Vagina (tissue), 2 donors: ENCODE measurements at regions not wholly inside any gene's neighbourhood (a gene's known extent, or its start where the extent isn't known, plus 50 kb on each side); places are given as distances from the start of the nearest gene placed in this dataset.

Experiments
- DNase-seq, 2 donors: peaks; one replicate each; pipeline ENCODE4 v3.0.0-alpha.2; 2017; ENCODE audit errors: extremely low spot score in 2 of 2
- H3K27ac ChIP-seq: fragments of 200-600 bp; sonication (generic); one replicate; pipeline ENCODE4 v1.5.1; 2019
- H3K27me3 ChIP-seq: fragments of 200-600 bp; sonication (generic); one replicate; pipeline ENCODE4 v1.5.1; 2019
- H3K36me3 ChIP-seq, 2 donors: fragments of 200-600 bp; sonication (generic); one replicate each; pipeline ENCODE4 v1.5.1; 2017 to 2019
- H3K4me1 ChIP-seq: fragments of 200-600 bp; sonication (generic); one replicate; pipeline ENCODE4 v1.5.1; 2019
- H3K4me3 ChIP-seq, 2 donors: fragments of 200-600 bp; sonication (generic); 1 replicate in 1 of 2; 2 replicates in 1 of 2; pipeline ENCODE4 v1.5.1; 2016 to 2019
- H3K9me3 ChIP-seq: fragments of 200-600 bp; sonication (generic); one replicate; pipeline ENCODE4 v1.5.1; 2019
- CTCF ChIP-seq, 3 experiments: fragments of 450-650 bp in 2 of 3; fragments of 200-600 bp in 1 of 3; sonication (generic) in 1 of 3; IDR thresholded peaks; one replicate each; pipeline ENCODE4 v1.5.1; 2017 to 2019; ENCODE audit warnings: antibody characterized with exemption in 3 of 3, mild to moderate bottlenecking in 2 of 3, moderate library complexity in 2 of 3
- POLR2A ChIP-seq, 2 donors: fragments of 450-650 bp; IDR thresholded peaks; one replicate each; pipeline ENCODE4 v1.6.1; 2017; ENCODE audit warnings: antibody characterized with exemption in 2 of 2, mild to moderate bottlenecking in 2 of 2, moderate library complexity in 2 of 2
- POLR2AphosphoS5 ChIP-seq, 2 donors: sonication (generic); formaldehyde crosslinking; IDR thresholded peaks; one replicate each; pipeline ENCODE4 v1.9.0; 2017; ENCODE audit warnings: antibody characterized with exemption in 2 of 2, mild to moderate bottlenecking in 2 of 2, low read depth in 1 of 2; ENCODE audit not compliant: insufficient read depth in 1 of 2
- intact Hi-C: fragments of 100-400 bp; cut with DNase I; formaldehyde crosslinking; loops from one replicate; pipeline ENCODE4 v1.15.1; 2023

DNA sequence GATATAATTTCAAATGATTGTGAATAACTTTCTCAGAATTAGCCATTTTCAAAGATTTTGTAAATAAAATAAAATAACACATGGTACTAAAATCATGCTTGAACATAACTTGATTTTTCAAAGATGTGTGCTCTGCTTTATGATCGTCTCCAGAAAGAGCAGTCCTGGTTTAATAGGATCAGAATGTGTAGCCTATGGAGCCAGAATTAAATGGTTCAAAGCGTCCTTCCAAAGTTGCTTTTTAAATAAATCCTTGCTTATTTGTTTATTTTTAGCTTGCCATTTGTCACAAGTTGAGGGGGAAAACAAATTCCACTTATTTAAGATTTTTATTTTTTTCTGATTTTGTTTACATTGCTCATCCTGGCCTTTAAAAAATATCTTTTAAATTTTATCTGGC lies 123.7 kb upstream of the SPRED1 start:
- Histone ChIP-seq H3K27ac (no peak overlapping the region), H3K9me3 (no peaks in the 10 kb centered on the region), H3K4me1 (peaks cover 30% of the 10 kb centered on the region), H3K4me3 (no peak overlapping the region), H3K27me3 (no peaks in the 10 kb centered on the region), H3K36me3 (no peaks in the 10 kb centered on the region)
- TF ChIP-seq POLR2A (IDR thresholded peaks at IDR 0.05): no peak
- TF ChIP-seq POLR2AphosphoS5 (IDR thresholded peaks at IDR 0.05; ENCODE audit: insufficient read depth in 1 of 2, low read depth in 1 of 2): no peak
- TF ChIP-seq CTCF (IDR thresholded peaks at IDR 0.05): no peak
- intact Hi-C loops: no loop called here
- no peak for DNase-seq

GRCh38 chr15:38129531-38130204 lies 123.0 kb upstream of the SPRED1 start:
- no peaks in the 10 kb centered on the region for H3K9me3 ChIP-seq
- H3K36me3 ChIP-seq: no peaks in the 10 kb centered on the region
- H3K27ac ChIP-seq: peak overlapping the region; percentile 72
- intact Hi-C loops: loop anchor here (2.0 kb wide), 1 partner anchor 123 kb away; the partner anchor contains the start of gene SPRED1
- no peak for TF ChIP-seq CTCF (IDR thresholded peaks at IDR 0.05)
- TF ChIP-seq POLR2AphosphoS5 (IDR thresholded peaks at IDR 0.05; ENCODE audit: insufficient read depth in 1 of 2, low read depth in 1 of 2): peak in 1 of 2 donors; percentile 32
- TF ChIP-seq POLR2A (IDR thresholded peaks at IDR 0.05): no peak
- H3K4me3 ChIP-seq: peak overlapping the region; percentile 18 to 21
- H3K4me1 ChIP-seq: peaks cover 30% of the 10 kb centered on the region
- DNase-seq: peak in 1 of 2 donors; percentile 99
- H3K27me3 ChIP-seq: no peaks in the 10 kb centered on the region

GRCh38 chr15:38130205-38130567 lies 122.5 kb upstream of the SPRED1 start:
- intact Hi-C loops: loop anchor here (2.0 kb wide), 1 partner anchor 123 kb away; the partner anchor contains the start of gene SPRED1
- no peak for DNase-seq
- Histone ChIP-seq H3K27ac (peak overlapping the region; percentile 72), H3K36me3 (no peaks in the 10 kb centered on the region), H3K4me1 (peaks cover 30% of the 10 kb centered on the region), H3K9me3 (no peaks in the 10 kb centered on the region), H3K4me3 (peak overlapping the region; percentile 18 to 21), H3K27me3 (no peaks in the 10 kb centered on the region)
- no peak for TF ChIP-seq CTCF (IDR thresholded peaks at IDR 0.05)
- TF ChIP-seq POLR2AphosphoS5 (IDR thresholded peaks at IDR 0.05; ENCODE audit: insufficient read depth in 1 of 2, low read depth in 1 of 2): no peak
- TF ChIP-seq POLR2A (IDR thresholded peaks at IDR 0.05): no peak

- peak in 1 of 2 donors; percentile 97 for DNase-seq
- Histone ChIP-seq H3K4me3 (no peak overlapping the region), H3K27ac (peak overlapping the region; percentile 72), H3K4me1 (peaks cover 30% of the 10 kb centered on the region), H3K27me3 (no peaks in the 10 kb centered on the region), H3K9me3 (no peaks in the 10 kb centered on the region), H3K36me3 (no peaks in the 10 kb centered on the region)
- TF ChIP-seq CTCF (IDR thresholded peaks at IDR 0.05) (no peak), POLR2AphosphoS5 (IDR thresholded peaks at IDR 0.05; ENCODE audit: insufficient read depth in 1 of 2, low read depth in 1 of 2) (peak; percentile 26 to 28), POLR2A (IDR thresholded peaks at IDR 0.05) (no peak)
- intact Hi-C loops: loop anchor here (2.0 kb wide), 1 partner anchor 122 kb away; the partner anchor contains the start of gene SPRED1
Measured at GRCh38 chr15:38130740-38131498, 121.7 kb upstream of the SPRED1 start.
